ENCODE measurements at regions not wholly inside any gene's neighbourhood (a gene's known extent, or its start where the extent isn't known, plus 50 kb on each side); places are given as distances from the start of the nearest gene placed in this dataset.

- Histone ChIP-seq H3K36me3 (no peaks in the 10 kb centered on the region), H3K4me3 (no peak overlapping the region), H3K4me1 (peaks cover 6% of the 10 kb centered on the region), H3K27ac (replicated peaks) (no peak overlapping the region), H3K9me3 (replicated peaks) (no peaks in the 10 kb centered on the region), H3K27me3 (ENCODE audit: low read depth) (peaks cover 33% of the 10 kb centered on the region)
- no peak for TF ChIP-seq CTCF (IDR thresholded peaks at IDR 0.05; ENCODE audit: borderline replicate concordance)
- DNase-seq, result no peak
- intact Hi-C loops (cut with micrococcal nuclease), result no loop called here
These were observed 208.7 kb upstream of the PLET1 start for GRCh38 chr11:112469376-112469775.

- TF ChIP-seq CTCF (IDR thresholded peaks at IDR 0.05; ENCODE audit: borderline replicate concordance), result no peak
- intact Hi-C loops (cut with micrococcal nuclease), result no loop called here
- Histone ChIP-seq H3K27me3 (ENCODE audit: low read depth) (peaks cover 25% of the 10 kb centered on the region), H3K4me1 (peaks cover 6% of the 10 kb centered on the region), H3K4me3 (no peak overlapping the region), H3K36me3 (no peaks in the 10 kb centered on the region), H3K9me3 (replicated peaks) (no peaks in the 10 kb centered on the region), H3K27ac (replicated peaks) (no peak overlapping the region)
- DNase-seq, result no peak
These were observed 209.7 kb upstream of the PLET1 start for GRCh38 chr11:112470355-112470754.

- Histone ChIP-seq H3K4me1 (peaks cover 6% of the 10 kb centered on the region), H3K27ac (replicated peaks) (no peak overlapping the region), H3K27me3 (ENCODE audit: low read depth) (peaks cover 16% of the 10 kb centered on the region), H3K36me3 (no peaks in the 10 kb centered on the region), H3K9me3 (replicated peaks) (no peaks in the 10 kb centered on the region), H3K4me3 (no peak overlapping the region)
- DNase-seq, result no peak
- no peak for TF ChIP-seq CTCF (IDR thresholded peaks at IDR 0.05; ENCODE audit: borderline replicate concordance)
- intact Hi-C loops (cut with micrococcal nuclease), result no loop called here
These were observed 211.1 kb upstream of the PLET1 start for GRCh38 chr11:112471731-112472130.

- no peak for TF ChIP-seq CTCF (IDR thresholded peaks at IDR 0.05; ENCODE audit: borderline replicate concordance)
- no peaks in the 10 kb centered on the region for H3K36me3 ChIP-seq
- no peaks in the 10 kb centered on the region for H3K4me1 ChIP-seq
- H3K27ac ChIP-seq (replicated peaks), result no peak overlapping the region
- H3K27me3 ChIP-seq (ENCODE audit: low read depth), result peaks cover 17% of the 10 kb centered on the region
- H3K9me3 ChIP-seq (replicated peaks), result no peaks in the 10 kb centered on the region
- no peak for DNase-seq
- intact Hi-C loops (cut with micrococcal nuclease), result no loop called here
- H3K4me3 ChIP-seq, result no peak overlapping the region
These were observed 216.5 kb upstream of the PLET1 start for GRCh38 chr11:112477152-112477551.

- H3K27me3 ChIP-seq (ENCODE audit: low read depth), result peaks cover 15% of the 10 kb centered on the region
- DNase-seq, result no peak
- no peaks in the 10 kb centered on the region for H3K9me3 ChIP-seq (replicated peaks)
- H3K36me3 ChIP-seq, result no peaks in the 10 kb centered on the region
- no peak overlapping the region for H3K27ac ChIP-seq (replicated peaks)
- no peaks in the 10 kb centered on the region for H3K4me1 ChIP-seq
- TF ChIP-seq CTCF (IDR thresholded peaks at IDR 0.05; ENCODE audit: borderline replicate concordance), result no peak
- intact Hi-C loops (cut with micrococcal nuclease), result no loop called here
- H3K4me3 ChIP-seq, result no peak overlapping the region
These were observed 217.1 kb upstream of the PLET1 start for GRCh38 chr11:112477581-112478317.
